Esophagus muscularis mucosa (tissue), 3 donors: ENCODE measurements at regions not wholly inside any gene's neighbourhood (a gene's known extent, or its start where the extent isn't known, plus 50 kb on each side); places are given as distances from the start of the nearest gene placed in this dataset.

Source experiments
- EP300 ChIP-seq: sonication (generic); formaldehyde crosslinking; IDR thresholded peaks from one replicate; pipeline ENCODE4 v1.6.1; 2017; ENCODE audit warnings: antibody characterized with exemption
- TF ChIP-seq, protein P1 (sequence below), 3 experiments: fragments of 200-600 bp in 2 of 3; fragments of 450-650 bp in 1 of 3; sonication (generic) in 2 of 3; IDR thresholded peaks; one replicate each; pipeline ENCODE4 v1.5.1; 2017 to 2019; ENCODE audit warnings: antibody characterized with exemption in 3 of 3, mild to moderate bottlenecking in 2 of 3, moderate library complexity in 1 of 3

DNA sequence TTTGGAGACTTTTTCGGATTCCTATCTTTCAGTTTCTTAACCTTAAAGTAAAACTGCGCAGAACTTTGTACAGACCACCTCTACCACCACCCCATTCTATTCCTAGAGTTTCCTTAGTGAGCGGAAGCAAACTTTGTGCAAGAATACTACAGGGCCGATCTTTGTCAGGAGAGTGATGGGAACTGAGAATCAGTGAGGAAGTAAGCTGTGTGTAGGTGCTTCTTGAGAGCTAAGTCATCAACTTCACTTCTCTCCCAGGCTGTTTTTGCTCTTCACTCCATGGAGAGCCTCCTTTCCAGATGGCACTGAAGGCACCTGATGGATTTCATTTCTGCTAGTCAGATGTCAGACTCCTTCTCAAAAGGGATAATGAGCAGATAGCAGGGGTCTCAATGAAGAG, 127.3 kb downstream of the SPATA31D1 start:
- TF ChIP-seq, protein P1, sequence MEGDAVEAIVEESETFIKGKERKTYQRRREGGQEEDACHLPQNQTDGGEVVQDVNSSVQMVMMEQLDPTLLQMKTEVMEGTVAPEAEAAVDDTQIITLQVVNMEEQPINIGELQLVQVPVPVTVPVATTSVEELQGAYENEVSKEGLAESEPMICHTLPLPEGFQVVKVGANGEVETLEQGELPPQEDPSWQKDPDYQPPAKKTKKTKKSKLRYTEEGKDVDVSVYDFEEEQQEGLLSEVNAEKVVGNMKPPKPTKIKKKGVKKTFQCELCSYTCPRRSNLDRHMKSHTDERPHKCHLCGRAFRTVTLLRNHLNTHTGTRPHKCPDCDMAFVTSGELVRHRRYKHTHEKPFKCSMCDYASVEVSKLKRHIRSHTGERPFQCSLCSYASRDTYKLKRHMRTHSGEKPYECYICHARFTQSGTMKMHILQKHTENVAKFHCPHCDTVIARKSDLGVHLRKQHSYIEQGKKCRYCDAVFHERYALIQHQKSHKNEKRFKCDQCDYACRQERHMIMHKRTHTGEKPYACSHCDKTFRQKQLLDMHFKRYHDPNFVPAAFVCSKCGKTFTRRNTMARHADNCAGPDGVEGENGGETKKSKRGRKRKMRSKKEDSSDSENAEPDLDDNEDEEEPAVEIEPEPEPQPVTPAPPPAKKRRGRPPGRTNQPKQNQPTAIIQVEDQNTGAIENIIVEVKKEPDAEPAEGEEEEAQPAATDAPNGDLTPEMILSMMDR (IDR thresholded peaks at IDR 0.05) = no peak
- no peak for TF ChIP-seq EP300
